HG02588 (cell line): ENCODE measurements at regions not wholly inside any gene's neighbourhood (a gene's known extent, or its start where the extent isn't known, plus 50 kb on each side); places are given as distances from the start of the nearest gene placed in this dataset.

ENCODE experiments used
- ATAC-seq: cut with Tn5 transposase; IDR thresholded peaks from one replicate; pipeline ENCODE4 v1.9.1; 2021; ENCODE audit warnings: mild to moderate bottlenecking, moderate library complexity; ENCODE audit not compliant: unreplicated experiment

DNA sequence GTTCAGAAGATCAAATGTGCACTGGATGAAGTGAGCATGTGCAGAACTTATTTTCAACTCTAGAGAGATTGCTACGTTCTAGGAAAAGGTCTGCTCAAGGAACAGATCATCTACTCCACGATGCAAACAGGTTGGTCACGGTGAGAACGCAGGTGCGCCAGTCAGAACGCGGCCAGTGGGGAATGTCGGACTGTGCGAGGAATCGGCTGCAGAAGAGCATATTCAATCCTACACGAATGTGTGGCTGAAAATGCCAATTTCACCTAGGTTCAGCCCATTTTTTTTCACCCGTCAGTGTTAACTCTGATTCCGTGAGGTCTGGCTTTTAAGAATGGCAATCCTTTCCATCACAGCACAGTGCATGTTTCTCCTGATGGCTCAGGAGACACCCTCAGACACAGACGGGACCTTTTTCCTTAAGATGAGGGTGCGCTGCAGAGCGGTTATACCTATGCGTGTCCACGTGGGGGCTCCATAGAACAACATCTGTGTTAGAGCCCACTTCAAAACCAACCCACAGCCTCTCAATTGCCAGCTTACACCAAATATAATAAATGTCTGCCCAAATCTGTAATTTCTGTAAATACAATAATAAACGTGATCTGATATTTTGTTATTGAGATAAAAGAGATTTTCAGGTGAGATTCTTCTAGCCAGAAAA lies 250.4 kb downstream of the FOXA2 start:
- ATAC-seq, result peak; percentile 78

DNA sequence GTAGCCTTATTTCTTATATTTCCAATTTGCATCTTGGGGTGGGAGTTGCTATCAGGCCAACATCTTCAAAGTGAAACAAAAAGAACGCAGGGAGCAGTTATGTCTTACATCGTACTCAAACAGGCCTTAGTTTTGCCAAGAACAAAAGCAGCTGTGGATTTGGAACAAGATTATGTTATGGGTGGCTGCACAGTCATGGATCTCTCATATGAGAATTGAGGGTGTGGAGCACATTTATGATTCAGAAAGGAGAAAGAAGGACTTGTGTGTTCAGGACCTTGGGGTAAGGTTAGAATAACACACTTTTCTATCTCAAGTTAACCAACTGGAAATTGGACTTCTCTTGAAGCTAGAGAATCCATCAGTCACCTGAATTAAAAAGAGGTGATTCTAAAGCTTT lies 259.9 kb downstream of the FOXA2 start:
- ATAC-seq, result no peak

DNA sequence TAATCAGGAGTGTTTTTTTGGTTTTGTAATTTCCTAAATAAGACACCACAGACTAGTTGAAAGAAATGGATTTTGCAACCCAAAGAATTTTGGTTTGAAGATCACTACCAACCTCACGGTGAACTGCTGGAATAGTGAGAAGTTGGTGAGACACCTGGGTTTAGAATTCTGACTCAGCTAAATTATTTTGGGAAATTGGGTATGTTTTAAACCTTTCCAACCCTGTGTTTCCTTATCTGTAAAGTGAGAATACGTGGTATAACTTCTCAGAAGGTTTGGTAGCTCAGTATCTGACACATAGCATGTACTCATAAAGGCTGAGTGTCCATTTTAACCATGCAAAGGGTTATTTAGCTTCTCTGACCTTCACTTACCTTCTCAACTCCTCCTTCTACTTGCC lies 261.9 kb downstream of the FOXA2 start:
- ATAC-seq, result no peak

DNA sequence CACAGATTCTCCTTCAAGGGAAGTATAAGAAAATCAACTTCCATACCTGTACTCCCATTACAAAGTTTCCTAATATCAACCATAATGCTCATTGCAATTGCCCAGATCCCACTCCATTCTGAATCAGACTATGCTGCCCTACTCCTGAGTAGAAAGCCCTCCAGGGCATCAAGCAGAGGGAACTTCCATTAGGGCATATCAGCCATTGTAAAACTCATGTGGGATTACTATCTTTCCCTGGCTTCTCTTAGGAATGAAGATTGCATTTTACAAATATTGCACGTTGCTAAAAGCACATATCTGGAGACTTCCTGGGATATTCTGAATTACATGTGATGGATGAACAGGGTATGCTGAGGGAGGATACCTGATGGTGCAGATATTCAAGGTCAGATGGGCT lies 263.2 kb downstream of the FOXA2 start:
- ATAC-seq, result no peak

DNA sequence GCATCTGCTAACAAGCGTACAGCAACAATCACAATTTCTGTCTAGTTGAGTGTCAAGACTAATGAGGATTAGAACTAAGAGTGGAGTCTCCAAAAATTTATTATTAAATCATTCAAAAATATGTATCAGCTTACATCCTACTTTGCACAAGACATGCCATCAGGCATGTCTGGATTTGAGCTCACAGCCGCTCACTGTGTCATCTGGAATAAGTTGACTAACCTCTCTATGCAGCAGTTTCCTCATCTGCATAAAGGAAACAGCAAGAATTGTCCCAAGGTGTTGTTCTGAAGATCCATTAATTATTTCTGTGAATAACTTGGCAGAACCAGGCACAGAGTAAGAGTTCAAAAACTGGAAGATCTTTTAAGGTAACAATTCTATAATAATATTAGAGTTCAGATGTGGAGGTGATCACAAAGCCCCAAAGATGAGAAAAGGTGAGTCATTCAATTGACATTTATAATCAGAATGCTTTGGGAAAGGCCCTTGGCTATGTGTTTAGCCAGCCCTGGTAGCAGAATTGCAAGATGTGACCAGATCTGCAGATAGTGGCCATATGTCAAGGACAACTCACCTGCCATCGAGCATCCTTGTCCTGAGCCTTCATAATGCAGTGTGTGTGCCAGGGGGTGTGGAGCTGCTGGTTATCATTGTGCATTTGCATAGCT lies 264.0 kb downstream of the FOXA2 start:
- no peak for ATAC-seq

DNA sequence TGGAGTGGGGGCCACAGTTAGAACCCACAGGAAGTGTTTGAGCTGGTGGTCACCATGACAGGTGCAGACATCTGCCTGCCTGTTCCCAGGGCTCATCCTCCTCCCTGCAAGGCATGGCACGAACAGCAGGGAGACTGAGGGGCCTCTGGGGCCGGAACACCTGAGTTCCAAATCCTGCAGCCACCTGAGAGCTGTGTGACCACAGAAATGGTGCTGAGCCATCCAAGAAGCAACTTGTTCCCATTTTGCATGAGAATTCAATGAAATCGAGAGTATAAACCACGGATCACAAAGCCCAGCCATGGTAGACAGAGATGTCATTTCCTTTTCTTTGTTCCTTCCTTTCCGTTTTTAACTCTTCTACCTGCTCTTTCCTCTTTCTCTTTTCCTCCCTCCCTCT lies 268.6 kb downstream of the FOXA2 start:
- no peak for ATAC-seq

DNA sequence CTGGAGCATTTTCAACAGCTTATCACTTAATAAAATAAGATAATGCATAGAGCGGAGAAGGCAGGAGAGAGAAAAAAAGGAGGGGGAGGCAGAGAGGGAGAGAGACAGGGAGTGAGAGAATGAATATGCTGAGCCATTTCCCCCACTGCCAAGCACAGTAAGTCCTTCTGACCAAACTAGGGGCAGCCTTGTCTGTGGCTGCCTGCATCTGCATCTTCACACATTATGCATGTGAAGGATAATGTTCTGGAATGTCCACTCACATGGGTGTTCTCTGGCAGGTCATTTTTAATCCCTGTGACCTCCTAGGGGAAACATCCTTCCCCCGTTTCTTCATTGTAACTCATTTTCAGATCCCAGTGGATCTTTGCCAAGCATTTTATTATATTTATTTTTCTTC lies 269.3 kb downstream of the FOXA2 start:
- no peak for ATAC-seq

DNA sequence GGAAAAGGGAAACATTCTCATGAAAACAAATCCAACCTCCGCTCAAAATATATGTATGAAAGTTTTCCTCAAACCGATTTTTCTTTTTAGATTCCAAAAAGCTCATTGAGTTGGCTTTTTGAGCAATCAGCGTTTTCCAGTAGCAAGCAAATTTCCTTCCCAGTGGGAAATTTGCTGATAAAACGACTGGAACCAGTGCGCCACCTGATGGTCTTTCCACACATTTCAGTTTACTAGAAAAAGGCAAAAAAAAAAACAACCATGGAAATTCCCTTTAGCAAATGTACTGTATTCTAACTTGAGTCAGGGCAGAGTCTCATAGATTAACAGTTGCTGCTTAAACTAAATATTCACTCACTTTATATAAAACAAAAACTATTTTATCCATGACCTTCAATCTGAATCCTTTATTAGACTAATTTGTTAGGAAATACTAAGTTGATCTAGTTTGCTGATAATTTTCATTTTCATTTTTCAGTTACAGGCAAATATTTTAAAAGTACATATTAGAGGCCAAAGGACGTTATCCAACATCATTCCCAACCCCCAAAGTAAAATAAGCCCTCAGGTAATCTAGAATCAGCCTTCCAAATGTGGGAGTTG lies 271.5 kb downstream of the FOXA2 start:
- no peak for ATAC-seq

DNA sequence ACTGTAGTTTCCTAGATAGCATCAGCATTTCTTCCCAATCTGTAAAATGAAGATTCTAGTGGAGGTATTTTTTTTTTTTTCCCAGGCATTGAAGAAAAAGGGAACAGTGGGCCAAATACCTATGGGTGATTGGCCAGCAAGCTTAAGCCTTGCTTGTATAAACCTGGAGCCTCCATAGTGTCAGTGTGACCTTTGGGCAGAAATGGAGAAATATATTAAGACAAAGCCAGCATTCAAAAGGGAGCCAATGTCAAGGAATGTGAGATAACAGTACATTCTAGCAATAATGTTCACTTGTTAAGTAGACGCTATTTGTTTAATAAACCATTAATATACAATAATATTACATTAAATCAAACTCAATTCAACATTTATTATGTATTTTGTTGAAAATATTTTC lies 275.4 kb downstream of the FOXA2 start:
- no peak for ATAC-seq

DNA sequence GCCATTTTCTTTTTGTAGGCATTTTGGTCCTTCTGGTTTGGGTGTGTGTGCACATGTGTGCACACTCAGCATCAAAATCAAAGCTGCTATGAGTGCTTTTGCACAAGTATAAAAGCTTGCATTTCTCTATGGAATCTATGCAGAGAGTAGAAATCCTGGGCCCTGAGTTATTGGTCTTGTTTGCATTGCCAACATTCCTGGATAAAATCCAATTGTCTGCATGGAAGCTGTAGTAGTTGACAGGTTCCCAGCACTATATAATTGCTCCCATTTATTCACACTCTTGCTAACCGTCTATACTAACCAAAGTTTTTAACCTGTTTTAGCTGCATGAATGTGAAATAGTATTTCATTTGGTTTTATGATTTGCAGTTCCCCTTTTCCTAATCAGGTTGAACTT lies 277.0 kb downstream of the FOXA2 start:
- ATAC-seq, result no peak

DNA sequence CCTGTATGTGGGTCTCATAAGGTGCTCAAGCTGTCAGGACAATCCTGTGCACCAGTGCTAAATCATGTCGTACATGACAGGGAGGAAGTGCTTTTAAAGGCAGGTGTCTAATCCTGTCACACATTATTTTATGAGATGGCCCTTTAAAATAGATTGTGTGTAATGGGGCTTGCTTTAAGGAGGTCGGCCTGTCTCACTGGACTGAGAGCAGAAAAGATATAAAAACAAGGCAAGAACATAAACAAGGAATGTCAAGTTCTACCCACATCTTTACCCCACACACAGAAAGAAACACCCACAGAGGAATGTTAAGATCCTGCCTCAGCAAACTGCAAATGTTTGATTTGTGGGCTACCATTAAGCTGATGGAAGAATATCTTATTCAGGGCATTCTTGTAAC lies 279.0 kb downstream of the FOXA2 start:
- no peak for ATAC-seq

DNA sequence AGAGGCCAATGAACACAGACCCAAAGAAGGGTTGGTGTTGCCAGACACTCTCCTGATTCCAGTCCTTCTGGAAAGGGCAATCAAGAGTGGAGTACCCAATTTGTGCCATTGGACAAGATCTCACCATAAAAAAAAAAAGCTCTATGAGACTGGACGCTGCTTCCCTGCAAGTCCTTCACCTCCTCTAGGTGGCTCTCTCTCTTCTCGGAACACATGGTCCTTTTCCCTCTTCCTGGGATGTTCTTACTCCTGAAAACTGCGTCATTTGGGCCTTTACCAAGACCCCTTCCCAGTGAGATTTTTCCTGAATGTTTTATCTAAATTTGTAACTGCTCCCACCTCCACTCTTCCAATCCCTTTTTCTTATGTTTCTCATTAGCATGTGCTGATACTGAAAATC lies 280.8 kb downstream of the FOXA2 start:
- ATAC-seq, result no peak

DNA sequence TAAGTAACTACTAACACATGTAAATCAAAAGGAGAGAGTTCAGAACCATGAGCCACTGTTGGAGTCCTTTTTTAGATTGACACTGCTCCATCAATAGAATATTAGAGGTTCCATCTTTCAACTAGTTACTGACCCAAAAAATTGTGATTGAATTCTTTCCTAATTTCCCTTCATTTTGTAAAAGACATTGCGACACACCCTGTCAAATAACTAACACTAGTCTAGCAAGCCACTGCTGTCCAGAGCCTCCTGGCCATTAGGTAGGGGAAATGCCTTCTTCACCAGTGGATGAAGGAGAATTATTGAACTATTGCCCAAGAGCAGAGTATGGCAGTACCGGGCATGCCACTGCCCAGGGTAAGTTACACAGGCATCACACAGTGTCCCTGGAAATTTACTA lies 282.3 kb downstream of the FOXA2 start:
- ATAC-seq, result no peak

DNA sequence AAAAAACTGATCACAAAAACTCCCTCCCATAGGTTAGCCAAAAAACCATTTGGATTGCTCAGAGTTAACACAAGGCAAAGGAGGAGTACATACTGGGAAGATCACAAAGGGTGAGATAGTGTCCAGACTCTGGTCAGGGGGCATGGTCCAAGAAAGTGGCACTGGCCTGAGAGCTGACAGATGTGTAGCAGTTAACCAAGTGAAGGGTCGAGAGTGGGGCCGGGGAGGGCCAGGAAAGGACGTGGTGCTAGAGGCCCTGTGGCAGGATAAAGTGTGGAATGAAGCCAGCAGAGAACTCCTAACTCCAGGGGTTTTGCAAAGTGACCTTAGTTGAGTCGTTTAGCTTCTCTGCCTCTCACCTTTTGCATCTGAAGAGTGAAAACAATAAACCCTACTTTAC lies 290.5 kb downstream of the FOXA2 start:
- ATAC-seq, result no peak

DNA sequence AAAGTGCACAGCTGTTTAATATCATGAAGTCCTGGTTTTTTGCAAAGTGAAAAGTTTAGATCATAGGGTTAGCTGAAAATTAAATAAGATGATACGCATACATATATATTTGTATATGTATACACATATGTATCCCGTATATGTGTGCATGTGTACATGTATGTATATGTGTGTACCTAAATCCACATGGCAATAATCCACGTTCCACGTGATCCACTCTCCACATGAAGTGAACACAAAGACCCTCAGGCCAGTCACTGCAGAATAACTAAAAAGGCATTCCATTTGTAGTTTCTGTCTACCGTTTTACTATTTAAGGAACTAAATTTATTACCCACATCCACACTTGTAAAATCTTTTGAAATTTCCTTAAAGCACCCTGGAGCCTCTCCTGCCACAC lies 294.9 kb downstream of the FOXA2 start:
- no peak for ATAC-seq

DNA sequence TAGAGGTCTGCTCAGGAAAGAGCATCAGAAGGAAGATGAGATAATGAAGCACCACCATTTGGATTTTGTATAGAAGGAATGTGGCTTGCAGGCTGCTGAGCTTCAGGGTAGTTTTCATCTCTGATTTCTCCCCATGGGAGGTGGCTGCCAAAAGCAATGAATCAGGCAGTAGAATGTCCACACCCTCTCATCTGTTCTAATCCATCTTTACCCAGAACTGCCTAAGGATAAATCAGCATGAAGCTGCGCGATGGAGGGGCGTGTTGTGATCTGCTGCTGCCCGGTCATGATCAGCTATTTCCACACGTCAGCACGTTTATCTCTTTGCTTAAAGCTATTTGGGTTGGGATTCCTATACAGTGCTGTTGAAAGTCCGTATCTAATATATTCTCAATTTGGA lies 295.4 kb downstream of the FOXA2 start:
- ATAC-seq, result no peak

DNA sequence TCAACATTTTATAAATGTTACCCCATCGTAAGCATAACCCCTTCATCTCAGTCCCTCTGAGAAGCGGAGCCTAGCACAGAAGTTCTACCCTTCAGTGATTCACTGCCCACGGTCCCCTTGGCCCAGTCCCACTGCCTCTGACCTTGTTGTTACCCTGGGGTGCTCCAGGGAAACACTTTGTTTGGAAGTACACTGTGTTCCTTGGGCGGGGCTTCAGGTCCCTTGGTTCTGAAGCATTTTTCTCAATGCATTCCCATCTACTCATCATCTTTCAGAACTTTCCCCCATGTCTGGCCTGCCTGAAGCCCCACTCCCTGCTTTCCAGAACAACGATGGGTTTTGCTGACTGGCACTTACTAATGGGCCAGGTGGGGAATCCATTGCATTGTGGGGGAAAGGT lies 296.2 kb downstream of the FOXA2 start:
- no peak for ATAC-seq

DNA sequence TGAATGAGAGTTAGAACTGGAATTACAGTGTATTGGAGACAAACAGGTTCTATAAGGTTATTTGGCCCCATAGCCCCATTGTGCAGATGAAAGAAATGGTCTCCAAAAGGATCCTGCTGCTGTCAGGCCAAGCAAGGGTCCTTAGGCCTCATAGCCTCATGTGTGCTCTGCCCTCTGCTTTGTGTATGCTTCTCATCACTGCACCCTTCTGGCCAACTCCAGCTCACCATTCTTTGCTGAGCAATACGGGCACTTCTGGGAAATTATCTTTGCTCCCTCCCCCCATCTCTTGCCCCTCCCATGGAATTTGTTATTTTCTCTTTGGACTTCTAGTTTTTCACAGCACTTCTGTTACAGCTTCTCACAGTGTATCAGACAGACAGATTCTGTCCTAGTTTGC lies 298.8 kb downstream of the FOXA2 start:
- no peak for ATAC-seq

DNA sequence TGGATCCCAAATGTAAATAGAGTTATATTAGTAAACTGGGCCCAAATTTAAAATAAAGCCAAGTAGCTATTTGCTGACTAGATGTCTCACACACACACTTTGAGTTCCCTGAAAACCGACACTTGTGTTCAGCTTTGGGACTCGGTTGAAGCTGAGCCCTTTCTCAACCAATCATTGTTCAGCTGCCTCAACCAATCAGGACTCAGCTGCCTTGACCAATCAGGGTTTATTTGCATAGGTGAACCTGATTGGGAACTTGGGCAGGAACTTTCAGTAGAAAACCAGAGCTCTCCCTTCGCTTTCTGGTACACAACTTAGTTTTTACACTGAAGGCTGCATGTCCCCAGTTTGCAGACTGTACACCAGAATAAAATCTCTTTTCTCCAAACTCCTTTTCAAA lies 301.7 kb downstream of the FOXA2 start:
- ATAC-seq, result no peak

DNA sequence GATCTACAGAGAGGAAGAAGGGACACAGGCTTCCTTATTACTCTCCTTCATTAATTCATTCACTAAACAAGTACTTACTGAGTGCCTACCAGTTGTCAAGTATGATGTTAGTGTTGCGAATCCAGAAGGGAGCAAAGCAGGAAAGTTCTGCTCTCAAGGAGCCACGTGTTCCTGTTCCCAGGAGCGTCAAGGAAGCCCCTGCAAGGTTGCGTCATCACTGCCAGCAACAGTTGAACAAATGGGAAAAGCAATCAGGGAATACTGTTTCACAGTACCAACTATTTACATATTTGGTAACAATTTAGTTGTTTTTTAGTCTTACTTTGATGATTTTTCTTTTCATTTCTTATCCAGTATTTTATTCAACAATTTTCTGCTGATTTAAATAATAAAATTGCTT lies 310.0 kb downstream of the FOXA2 start:
- ATAC-seq, result no peak

DNA sequence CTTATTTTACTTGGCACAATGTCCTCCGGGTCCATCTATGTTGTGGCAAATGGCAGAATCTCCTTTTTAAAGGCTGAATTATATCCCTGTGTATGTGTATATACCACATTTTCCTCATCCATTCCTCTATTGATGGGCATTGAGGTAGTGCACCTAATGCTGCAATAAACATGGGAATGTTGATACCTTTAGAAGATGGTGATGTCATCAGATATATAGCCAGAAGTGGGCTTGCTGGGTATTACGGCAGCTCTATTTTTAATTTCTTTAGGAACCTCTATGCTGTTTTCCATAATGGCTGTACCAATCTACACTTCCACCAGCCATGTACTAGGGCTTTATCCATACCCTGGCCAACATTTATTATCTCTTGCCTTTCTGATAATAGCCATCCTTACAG lies 315.7 kb downstream of the FOXA2 start:
- no peak for ATAC-seq

DNA sequence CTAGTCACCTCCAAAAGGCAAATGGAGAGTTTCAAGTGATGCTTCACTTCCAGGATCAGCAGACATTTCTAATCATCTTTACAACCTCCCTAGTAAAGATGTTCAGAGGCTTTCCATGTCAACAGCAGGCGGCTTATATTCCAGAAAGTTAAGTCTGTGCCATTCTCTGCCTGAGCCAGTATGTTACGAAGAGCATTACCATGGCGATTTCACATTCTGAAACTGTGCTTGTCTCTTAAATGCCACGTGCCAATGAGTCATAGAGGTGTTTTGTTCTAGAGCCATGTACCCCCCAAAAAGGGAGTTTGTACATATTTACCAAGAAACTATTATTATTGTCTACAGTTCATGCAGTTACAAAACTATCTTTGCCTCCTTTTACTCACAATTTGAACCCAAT lies 319.5 kb downstream of the FOXA2 start:
- ATAC-seq, result no peak

DNA sequence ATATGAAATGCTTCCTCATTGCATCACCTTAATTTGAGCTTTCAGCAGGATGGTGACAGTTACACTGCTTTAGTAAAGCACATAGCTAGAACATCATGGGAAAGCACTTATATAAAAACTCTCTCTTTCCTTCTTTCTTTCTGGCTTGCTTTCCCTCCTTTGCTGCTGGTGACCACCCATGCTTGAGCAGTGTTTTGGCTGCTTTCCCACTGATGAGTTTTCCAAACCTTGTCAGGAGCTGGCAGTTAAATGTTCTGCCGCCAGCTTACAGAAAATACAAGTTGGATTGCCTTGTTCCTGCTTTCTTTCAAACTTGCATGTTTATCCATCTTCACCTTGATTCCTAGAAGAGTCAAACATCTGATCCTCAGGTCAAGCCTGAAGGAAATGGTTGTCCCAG lies 323.9 kb downstream of the FOXA2 start:
- no peak for ATAC-seq
